ENCODE measurements at regions not wholly inside any gene's neighbourhood (a gene's known extent, or its start where the extent isn't known, plus 50 kb on each side); places are given as distances from the start of the nearest gene placed in this dataset.

DNA sequence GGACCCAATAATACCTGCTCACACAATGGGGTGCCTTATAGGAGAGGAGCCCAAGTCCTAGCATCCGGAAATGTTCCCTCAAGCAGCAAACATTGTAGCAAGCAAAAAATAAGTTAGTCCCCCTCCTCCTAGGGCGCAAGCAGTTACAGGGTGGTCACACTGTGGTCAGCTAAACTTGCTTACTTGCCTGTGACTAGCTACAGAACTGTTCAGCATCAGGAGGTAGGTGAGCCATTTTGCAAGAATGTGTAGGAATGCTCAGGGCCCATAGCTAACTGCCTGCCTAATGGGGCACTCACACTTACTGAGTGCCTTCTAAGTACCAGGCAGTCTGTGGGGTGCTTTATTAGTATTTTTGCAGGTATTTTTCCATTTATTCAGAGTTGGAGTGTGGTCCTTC, 154.6 kb upstream of the GRIN2B start:
- TF ChIP-seq, protein P1, sequence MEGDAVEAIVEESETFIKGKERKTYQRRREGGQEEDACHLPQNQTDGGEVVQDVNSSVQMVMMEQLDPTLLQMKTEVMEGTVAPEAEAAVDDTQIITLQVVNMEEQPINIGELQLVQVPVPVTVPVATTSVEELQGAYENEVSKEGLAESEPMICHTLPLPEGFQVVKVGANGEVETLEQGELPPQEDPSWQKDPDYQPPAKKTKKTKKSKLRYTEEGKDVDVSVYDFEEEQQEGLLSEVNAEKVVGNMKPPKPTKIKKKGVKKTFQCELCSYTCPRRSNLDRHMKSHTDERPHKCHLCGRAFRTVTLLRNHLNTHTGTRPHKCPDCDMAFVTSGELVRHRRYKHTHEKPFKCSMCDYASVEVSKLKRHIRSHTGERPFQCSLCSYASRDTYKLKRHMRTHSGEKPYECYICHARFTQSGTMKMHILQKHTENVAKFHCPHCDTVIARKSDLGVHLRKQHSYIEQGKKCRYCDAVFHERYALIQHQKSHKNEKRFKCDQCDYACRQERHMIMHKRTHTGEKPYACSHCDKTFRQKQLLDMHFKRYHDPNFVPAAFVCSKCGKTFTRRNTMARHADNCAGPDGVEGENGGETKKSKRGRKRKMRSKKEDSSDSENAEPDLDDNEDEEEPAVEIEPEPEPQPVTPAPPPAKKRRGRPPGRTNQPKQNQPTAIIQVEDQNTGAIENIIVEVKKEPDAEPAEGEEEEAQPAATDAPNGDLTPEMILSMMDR (IDR thresholded peaks at IDR 0.05) = no peak
- no peak for TF ChIP-seq SMC3 (IDR thresholded peaks at IDR 0.05)
- TF ChIP-seq KDM1A (IDR thresholded peaks at IDR 0.05; ENCODE audit: low read depth) = no peak
- TF ChIP-seq, protein P2, sequence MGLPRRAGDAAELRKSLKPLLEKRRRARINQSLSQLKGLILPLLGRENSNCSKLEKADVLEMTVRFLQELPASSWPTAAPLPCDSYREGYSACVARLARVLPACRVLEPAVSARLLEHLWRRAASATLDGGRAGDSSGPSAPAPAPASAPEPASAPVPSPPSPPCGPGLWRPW (IDR thresholded peaks at IDR 0.05) = no peak
- no peak for TF ChIP-seq EP300 (IDR thresholded peaks at IDR 0.05)
